Urinary bladder (tissue), 3 donors: ENCODE measurements at regions not wholly inside any gene's neighbourhood (a gene's known extent, or its start where the extent isn't known, plus 50 kb on each side); places are given as distances from the start of the nearest gene placed in this dataset.
A peak's percentile ranks its signal among the peaks of the same experiment; 100 is the strongest.

Experiments
- DNase-seq: peaks from one replicate; pipeline ENCODE4 v3.0.0-alpha.2; 2015; ENCODE audit errors: extremely low spot score
- H3K27ac ChIP-seq: one replicate; pipeline ENCODE4 v1.5.1; 2013; ENCODE audit warnings: low read depth, mild to moderate bottlenecking, moderate library complexity
- H3K36me3 ChIP-seq: one replicate; pipeline ENCODE4 v1.6.1; 2013; ENCODE audit warnings: mild to moderate bottlenecking, moderate library complexity; ENCODE audit not compliant: insufficient read depth
- H3K4me1 ChIP-seq: one replicate; pipeline ENCODE4 v1.6.1; 2013; ENCODE audit warnings: mild to moderate bottlenecking, moderate library complexity; ENCODE audit not compliant: insufficient read depth
- H3K4me3 ChIP-seq: one replicate; pipeline ENCODE4 v1.5.1; 2013; ENCODE audit warnings: low read depth, low read length
- WGBS: extraction: QIAGEN DNeasy Blood & Tissue Kit; methylation state at CpG from one replicate; pipeline ENCODE4 v1.1.7; 2013; 5-methylcytosine and 5-hydroxymethylcytosine counted together
- donor health status: healthy with polysubstance abuse.
- donor health status: healthy.

- Histone ChIP-seq H3K4me1 (no peaks in the 10 kb centered on the region), H3K27ac (no peak overlapping the region), H3K4me3 (no peak overlapping the region), H3K36me3 (no peaks in the 10 kb centered on the region)
- WGBS: 98% methylated on average over 1 of the region's 1 CpG
- no peak for DNase-seq
These were observed 196.0 kb downstream of the IRS1 start for GRCh38 chr2:226603606-226604005.

GRCh38 chr2:226601881-226602662 lies 197.5 kb downstream of the IRS1 start:
- Histone ChIP-seq H3K27ac (no peak overlapping the region), H3K4me1 (no peaks in the 10 kb centered on the region), H3K36me3 (no peaks in the 10 kb centered on the region), H3K4me3 (no peak overlapping the region)
- DNase-seq: no peak
- 72% methylated on average over 4 of the region's 4 CpGs for WGBS

GRCh38 chr2:226600802-226601201 lies 198.8 kb downstream of the IRS1 start:
- WGBS: 88% methylated on average over 5 of the region's 5 CpGs
- H3K4me1 ChIP-seq: no peaks in the 10 kb centered on the region
- H3K36me3 ChIP-seq: no peaks in the 10 kb centered on the region
- no peak for DNase-seq
- H3K27ac ChIP-seq: no peak overlapping the region
- no peak overlapping the region for H3K4me3 ChIP-seq

GRCh38 chr2:226600184-226600583 lies 199.4 kb downstream of the IRS1 start:
- WGBS: 89% methylated on average over 5 of the region's 5 CpGs
- Histone ChIP-seq H3K4me1 (no peaks in the 10 kb centered on the region), H3K4me3 (no peak overlapping the region), H3K27ac (no peak overlapping the region), H3K36me3 (no peaks in the 10 kb centered on the region)
- no peak for DNase-seq

- H3K4me1 ChIP-seq: no peaks in the 10 kb centered on the region
- DNase-seq: no peak
- no peaks in the 10 kb centered on the region for H3K36me3 ChIP-seq
- H3K27ac ChIP-seq: no peak overlapping the region
- H3K4me3 ChIP-seq: no peak overlapping the region
These were observed 210.6 kb downstream of the IRS1 start for GRCh38 chr2:226589043-226589442.

- Histone ChIP-seq H3K4me3 (no peak overlapping the region), H3K27ac (no peak overlapping the region), H3K4me1 (no peaks in the 10 kb centered on the region), H3K36me3 (no peaks in the 10 kb centered on the region)
- WGBS: 87% methylated on average over 1 of the region's 1 CpG
- DNase-seq: no peak
These were observed 214.5 kb downstream of the IRS1 start for GRCh38 chr2:226585130-226585561.

GRCh38 chr2:226584518-226585055 lies 215.0 kb downstream of the IRS1 start:
- Histone ChIP-seq H3K27ac (no peak overlapping the region), H3K4me1 (no peaks in the 10 kb centered on the region), H3K36me3 (no peaks in the 10 kb centered on the region), H3K4me3 (no peak overlapping the region)
- DNase-seq: no peak
- WGBS: 95% methylated on average over 3 of the region's 3 CpGs

- 19% methylated on average over 1 of the region's 1 CpG for WGBS
- Histone ChIP-seq H3K36me3 (no peaks in the 10 kb centered on the region), H3K4me1 (no peaks in the 10 kb centered on the region), H3K4me3 (no peak overlapping the region), H3K27ac (no peak overlapping the region)
- peak; percentile 20 for DNase-seq
These were observed 215.9 kb downstream of the IRS1 start for GRCh38 chr2:226583715-226584114.

GRCh38 chr2:226581661-226582060 lies 218.0 kb downstream of the IRS1 start:
- 76% methylated on average over 4 of the region's 4 CpGs for WGBS
- no peak overlapping the region for H3K4me3 ChIP-seq

GRCh38 chr2:226581004-226581403 lies 218.6 kb downstream of the IRS1 start:
- DNase-seq: no peak

More at GRCh38 chr2:226581661-226582060, 218.0 kb downstream of the IRS1 start:
- no peak overlapping the region for H3K27ac ChIP-seq
- H3K4me1 ChIP-seq: no peaks in the 10 kb centered on the region
- DNase-seq: no peak
- no peaks in the 10 kb centered on the region for H3K36me3 ChIP-seq

GRCh38 chr2:226580403-226580802 lies 219.2 kb downstream of the IRS1 start:
- no peak for DNase-seq
- no peak overlapping the region for H3K27ac ChIP-seq
- 53% methylated on average over 1 of the region's 1 CpG for WGBS
- no peaks in the 10 kb centered on the region for H3K36me3 ChIP-seq
- H3K4me1 ChIP-seq: no peaks in the 10 kb centered on the region
- no peak overlapping the region for H3K4me3 ChIP-seq

More at GRCh38 chr2:226581004-226581403, 218.6 kb downstream of the IRS1 start:
- no peak overlapping the region for H3K4me3 ChIP-seq
- H3K27ac ChIP-seq: no peak overlapping the region
- 67% methylated on average over 2 of the region's 2 CpGs for WGBS
- H3K4me1 ChIP-seq: no peaks in the 10 kb centered on the region
- H3K36me3 ChIP-seq: no peaks in the 10 kb centered on the region

- Histone ChIP-seq H3K36me3 (no peaks in the 10 kb centered on the region), H3K4me1 (no peaks in the 10 kb centered on the region), H3K4me3 (no peak overlapping the region), H3K27ac (no peak overlapping the region)
- 85% methylated on average over 2 of the region's 2 CpGs for WGBS
- no peak for DNase-seq
These were observed 220.1 kb downstream of the IRS1 start for GRCh38 chr2:226579519-226579918.

- Histone ChIP-seq H3K27ac (no peak overlapping the region), H3K36me3 (no peaks in the 10 kb centered on the region), H3K4me3 (no peak overlapping the region), H3K4me1 (no peaks in the 10 kb centered on the region)
- 82% methylated on average over 1 of the region's 1 CpG for WGBS
- no peak for DNase-seq
These were observed 220.7 kb downstream of the IRS1 start for GRCh38 chr2:226578879-226579278.

- Histone ChIP-seq H3K4me3 (no peak overlapping the region), H3K36me3 (no peaks in the 10 kb centered on the region), H3K4me1 (no peaks in the 10 kb centered on the region), H3K27ac (no peak overlapping the region)
- no peak for DNase-seq
- WGBS: 86% methylated on average over 3 of the region's 3 CpGs
These were observed 221.2 kb downstream of the IRS1 start for GRCh38 chr2:226578373-226578772.
